Activated CD4-positive, alpha-beta T cell treated with anti-CD3 and anti-CD28 coated beads, Interleukin-2, amount 10 ng/mL, durations not matched to agents 24 days and 14 days (primary cell): ENCODE measurements at regions not wholly inside any gene's neighbourhood (a gene's known extent, or its start where the extent isn't known, plus 50 kb on each side); places are given as distances from the start of the nearest gene placed in this dataset.

Source experiments
- DNase-seq: peaks from one replicate; pipeline ENCODE4 v3.0.0; 2022
- H3K27ac Mint-ChIP-seq: one replicate; pipeline ENCODE4 v1.8.0; 2022; ENCODE audit warnings: mild to moderate bottlenecking, mixed read lengths
- H3K27me3 Mint-ChIP-seq: one replicate; pipeline ENCODE4 v1.8.0; 2022; ENCODE audit warnings: mixed read lengths
- H3K36me3 Mint-ChIP-seq: one replicate; pipeline ENCODE4 v1.8.0; 2022; ENCODE audit warnings: low read depth, mild to moderate bottlenecking, mixed read lengths
- H3K4me1 Mint-ChIP-seq: one replicate; pipeline ENCODE4 v1.8.0; 2021; ENCODE audit warnings: mixed read lengths
- H3K4me3 Mint-ChIP-seq: one replicate; pipeline ENCODE4 v1.8.0; 2022; ENCODE audit warnings: mild to moderate bottlenecking, moderate library complexity, mixed read lengths
- H3K9me3 Mint-ChIP-seq: one replicate; pipeline ENCODE4 v1.8.0; 2021; ENCODE audit warnings: mixed read lengths
- intact Hi-C: fragments of 100-400 bp; cut with micrococcal nuclease; formaldehyde crosslinking; loops from one replicate; pipeline ENCODE4 v1.15.1; 2023

DNA sequence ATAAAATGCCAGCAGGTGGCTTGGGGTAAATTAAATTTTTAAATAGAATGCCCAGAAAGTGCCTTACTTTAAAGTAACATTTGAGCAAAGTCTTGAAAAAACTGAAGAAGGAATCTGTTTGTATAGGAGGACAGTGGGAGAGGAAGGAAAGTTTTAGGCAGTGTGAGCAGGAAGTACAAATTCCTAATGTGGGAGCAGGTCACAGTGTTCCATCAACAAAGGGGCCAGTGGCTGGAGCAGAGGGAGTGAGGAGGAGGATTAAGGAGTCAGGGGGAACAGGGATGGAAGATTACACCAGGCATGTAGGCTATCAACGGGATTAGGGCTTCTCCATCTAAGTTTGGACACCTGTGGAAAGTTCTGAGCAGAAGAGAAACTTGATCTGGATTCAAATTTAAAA is 439.2 kb upstream of the REG3G start:
- intact Hi-C loops = no loop called here
- H3K4me1 Mint-ChIP-seq = no peaks in the 10 kb centered on the region
- no peaks in the 10 kb centered on the region for H3K27me3 Mint-ChIP-seq
- no peak overlapping the region for H3K27ac Mint-ChIP-seq
- H3K9me3 Mint-ChIP-seq = no peaks in the 10 kb centered on the region
- no peak for DNase-seq
- no peaks in the 10 kb centered on the region for H3K36me3 Mint-ChIP-seq
- no peak overlapping the region for H3K4me3 Mint-ChIP-seq

DNA sequence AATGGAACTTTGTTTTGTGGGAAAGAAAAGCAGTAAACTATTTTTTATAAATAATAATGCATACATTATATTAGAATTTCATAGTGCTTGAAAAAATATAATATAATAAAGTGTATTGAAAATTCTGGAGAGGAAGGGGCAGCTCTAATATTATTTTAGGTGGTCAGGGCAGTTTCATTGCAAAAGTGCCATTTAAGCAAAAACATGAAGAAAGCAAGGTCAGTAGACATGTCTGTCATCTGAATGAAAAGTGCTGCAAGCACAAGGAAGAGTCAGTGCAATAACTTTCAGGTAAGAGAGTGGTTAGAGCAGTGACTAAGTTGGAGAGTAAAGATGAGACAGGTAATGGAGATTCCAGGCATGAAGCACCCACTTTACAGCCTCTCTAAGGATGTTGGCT is 435.6 kb upstream of the REG3G start:
- intact Hi-C loops = no loop called here
- Mint-ChIP-seq H3K27ac (no peak overlapping the region), H3K4me1 (no peaks in the 10 kb centered on the region), H3K9me3 (no peaks in the 10 kb centered on the region), H3K4me3 (no peak overlapping the region), H3K27me3 (no peaks in the 10 kb centered on the region), H3K36me3 (no peaks in the 10 kb centered on the region)
- no peak for DNase-seq

DNA sequence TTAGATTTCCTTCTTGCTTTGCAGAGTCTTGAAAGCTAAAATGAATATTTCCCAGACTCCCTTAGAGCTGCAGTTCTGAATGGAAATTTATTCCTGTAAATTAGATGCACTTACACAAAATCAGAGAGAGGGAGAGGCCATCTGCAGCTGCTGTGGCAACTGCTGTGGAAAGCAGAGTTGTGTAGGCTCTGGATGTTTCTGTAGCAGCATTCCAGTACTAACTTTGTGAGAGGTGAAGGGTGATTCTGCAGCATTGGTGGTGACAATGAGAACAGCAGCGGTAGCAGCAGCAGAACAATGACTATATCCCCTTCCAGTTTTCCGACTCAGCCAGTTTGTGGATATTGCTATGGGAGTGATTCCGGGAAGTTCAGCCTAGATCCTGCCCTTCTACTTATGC is 433.0 kb upstream of the REG3G start:
- no peaks in the 10 kb centered on the region for H3K4me1 Mint-ChIP-seq
- no peak for DNase-seq
- no peaks in the 10 kb centered on the region for H3K27me3 Mint-ChIP-seq
- intact Hi-C loops = no loop called here
- H3K9me3 Mint-ChIP-seq = peaks cover 4% of the 10 kb centered on the region
- no peaks in the 10 kb centered on the region for H3K36me3 Mint-ChIP-seq
- no peak overlapping the region for H3K4me3 Mint-ChIP-seq
- H3K27ac Mint-ChIP-seq = no peak overlapping the region

- Mint-ChIP-seq H3K4me3 (no peak overlapping the region), H3K36me3 (no peaks in the 10 kb centered on the region), H3K27ac (no peak overlapping the region), H3K9me3 (peaks cover 4% of the 10 kb centered on the region), H3K4me1 (no peaks in the 10 kb centered on the region), H3K27me3 (no peaks in the 10 kb centered on the region)
- intact Hi-C loops = no loop called here
- DNase-seq = no peak
Measured at GRCh38 chr2:78601113-78601512, 424.4 kb upstream of the REG3G start.

- Mint-ChIP-seq H3K27me3 (no peaks in the 10 kb centered on the region), H3K27ac (no peak overlapping the region), H3K4me3 (no peak overlapping the region), H3K9me3 (no peaks in the 10 kb centered on the region), H3K4me1 (no peaks in the 10 kb centered on the region), H3K36me3 (no peaks in the 10 kb centered on the region)
- no peak for DNase-seq
- intact Hi-C loops = no loop called here
Measured at GRCh38 chr2:78602862-78603261, 422.6 kb upstream of the REG3G start.

- no peak overlapping the region for H3K4me3 Mint-ChIP-seq
- no peaks in the 10 kb centered on the region for H3K4me1 Mint-ChIP-seq
- intact Hi-C loops = no loop called here
- no peaks in the 10 kb centered on the region for H3K27me3 Mint-ChIP-seq
- no peak for DNase-seq
- H3K27ac Mint-ChIP-seq = no peak overlapping the region
- H3K36me3 Mint-ChIP-seq = no peaks in the 10 kb centered on the region
- H3K9me3 Mint-ChIP-seq = no peaks in the 10 kb centered on the region
Measured at GRCh38 chr2:78606895-78607294, 418.6 kb upstream of the REG3G start.

GRCh38 chr2:78614726-78615125 is 410.8 kb upstream of the REG3G start:
- H3K36me3 Mint-ChIP-seq = no peaks in the 10 kb centered on the region
- no peaks in the 10 kb centered on the region for H3K27me3 Mint-ChIP-seq
- no peak for DNase-seq
- H3K4me1 Mint-ChIP-seq = no peaks in the 10 kb centered on the region
- intact Hi-C loops = no loop called here
- H3K27ac Mint-ChIP-seq = no peak overlapping the region
- no peak overlapping the region for H3K4me3 Mint-ChIP-seq
- H3K9me3 Mint-ChIP-seq = no peaks in the 10 kb centered on the region

DNA sequence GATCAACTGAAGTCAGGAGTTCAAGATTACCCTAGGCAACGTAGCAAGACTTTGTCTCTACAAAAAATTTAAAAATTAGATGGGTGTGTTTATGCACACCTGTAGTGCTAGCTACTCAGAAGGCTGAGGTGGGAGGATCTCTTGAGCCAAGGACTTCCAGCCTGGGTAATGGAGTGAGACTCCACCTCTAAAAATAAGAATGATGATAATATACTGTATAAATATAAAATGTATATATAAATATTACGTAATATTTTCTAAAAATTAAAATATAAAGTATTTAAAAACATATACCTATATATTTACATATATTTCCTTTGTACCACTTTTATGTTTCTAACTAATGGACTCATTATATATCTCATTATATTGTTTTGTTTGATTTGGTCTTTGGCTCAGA is 409.5 kb upstream of the REG3G start:
- no peaks in the 10 kb centered on the region for H3K4me1 Mint-ChIP-seq
- H3K9me3 Mint-ChIP-seq = no peaks in the 10 kb centered on the region
- no peak overlapping the region for H3K27ac Mint-ChIP-seq
- no peaks in the 10 kb centered on the region for H3K27me3 Mint-ChIP-seq
- H3K36me3 Mint-ChIP-seq = no peaks in the 10 kb centered on the region
- intact Hi-C loops = no loop called here
- no peak for DNase-seq
- H3K4me3 Mint-ChIP-seq = no peak overlapping the region

GRCh38 chr2:78634425-78634824 is 391.1 kb upstream of the REG3G start:
- intact Hi-C loops = no loop called here
- Mint-ChIP-seq H3K36me3 (no peaks in the 10 kb centered on the region), H3K4me1 (no peaks in the 10 kb centered on the region), H3K9me3 (peaks cover 9% of the 10 kb centered on the region), H3K27ac (no peak overlapping the region), H3K4me3 (no peak overlapping the region), H3K27me3 (no peaks in the 10 kb centered on the region)
- no peak for DNase-seq

- no peak overlapping the region for H3K4me3 Mint-ChIP-seq
- no peaks in the 10 kb centered on the region for H3K27me3 Mint-ChIP-seq
- intact Hi-C loops = no loop called here
- H3K36me3 Mint-ChIP-seq = no peaks in the 10 kb centered on the region
- H3K9me3 Mint-ChIP-seq = no peaks in the 10 kb centered on the region
- no peaks in the 10 kb centered on the region for H3K4me1 Mint-ChIP-seq
- DNase-seq = no peak
- no peak overlapping the region for H3K27ac Mint-ChIP-seq
Measured at GRCh38 chr2:78644854-78645253, 380.6 kb upstream of the REG3G start.

- no peaks in the 10 kb centered on the region for H3K36me3 Mint-ChIP-seq
Measured at GRCh38 chr2:78646533-78647364, 378.8 kb upstream of the REG3G start.

GRCh38 chr2:78648558-78648957 is 376.9 kb upstream of the REG3G start:
- Mint-ChIP-seq H3K4me1 (no peaks in the 10 kb centered on the region), H3K4me3 (no peak overlapping the region), H3K36me3 (no peaks in the 10 kb centered on the region), H3K9me3 (peaks cover 7% of the 10 kb centered on the region), H3K27ac (no peak overlapping the region), H3K27me3 (no peaks in the 10 kb centered on the region)
- intact Hi-C loops = no loop called here
- DNase-seq = no peak

More at GRCh38 chr2:78646533-78647364, 378.8 kb upstream of the REG3G start:
- Mint-ChIP-seq H3K27ac (no peak overlapping the region), H3K9me3 (no peaks in the 10 kb centered on the region), H3K27me3 (no peaks in the 10 kb centered on the region), H3K4me3 (no peak overlapping the region), H3K4me1 (no peaks in the 10 kb centered on the region)
- intact Hi-C loops = no loop called here
- no peak for DNase-seq

GRCh38 chr2:78654941-78655340 is 370.6 kb upstream of the REG3G start:
- H3K4me3 Mint-ChIP-seq = no peak overlapping the region
- intact Hi-C loops = no loop called here
- peaks cover 22% of the 10 kb centered on the region for H3K9me3 Mint-ChIP-seq
- H3K36me3 Mint-ChIP-seq = no peaks in the 10 kb centered on the region
- DNase-seq = no peak
- H3K4me1 Mint-ChIP-seq = no peaks in the 10 kb centered on the region
- no peaks in the 10 kb centered on the region for H3K27me3 Mint-ChIP-seq
- no peak overlapping the region for H3K27ac Mint-ChIP-seq

- no peak overlapping the region for H3K27ac Mint-ChIP-seq
- no peaks in the 10 kb centered on the region for H3K27me3 Mint-ChIP-seq
- intact Hi-C loops = no loop called here
- H3K36me3 Mint-ChIP-seq = no peaks in the 10 kb centered on the region
- no peak overlapping the region for H3K4me3 Mint-ChIP-seq
- H3K4me1 Mint-ChIP-seq = no peaks in the 10 kb centered on the region
- H3K9me3 Mint-ChIP-seq = peaks cover 2% of the 10 kb centered on the region
- DNase-seq = no peak
Measured at GRCh38 chr2:78676921-78677696, 348.4 kb upstream of the REG3G start.
